Right lung (tissue), 2 donors: ENCODE measurements at regions not wholly inside any gene's neighbourhood (a gene's known extent, or its start where the extent isn't known, plus 50 kb on each side); places are given as distances from the start of the nearest gene placed in this dataset.

Experiments
- DNase-seq, 2 donors: peaks; one replicate each; pipeline ENCODE4 v3.0.0-alpha.2; 2013

DNA sequence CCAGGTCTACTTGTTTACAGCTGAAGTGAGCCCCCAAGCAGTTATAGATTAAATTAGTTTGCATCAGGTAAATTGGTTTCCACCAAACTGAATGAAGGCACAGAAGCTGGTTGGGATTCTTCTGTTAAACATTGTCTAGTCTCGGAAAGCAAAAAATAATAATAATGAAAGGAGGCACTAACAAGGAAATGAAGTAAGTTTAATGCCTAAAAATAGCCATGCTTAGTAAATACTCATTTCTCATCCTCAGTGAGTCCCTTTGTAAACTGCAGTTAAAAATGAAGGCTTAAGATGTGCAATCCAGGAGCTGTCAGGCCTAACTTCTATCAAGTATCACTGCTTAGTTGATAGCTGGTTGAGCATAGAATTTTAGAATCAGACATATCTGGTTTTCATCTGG, 113.5 kb downstream of the BTG1 start:
- no peak for DNase-seq

DNA sequence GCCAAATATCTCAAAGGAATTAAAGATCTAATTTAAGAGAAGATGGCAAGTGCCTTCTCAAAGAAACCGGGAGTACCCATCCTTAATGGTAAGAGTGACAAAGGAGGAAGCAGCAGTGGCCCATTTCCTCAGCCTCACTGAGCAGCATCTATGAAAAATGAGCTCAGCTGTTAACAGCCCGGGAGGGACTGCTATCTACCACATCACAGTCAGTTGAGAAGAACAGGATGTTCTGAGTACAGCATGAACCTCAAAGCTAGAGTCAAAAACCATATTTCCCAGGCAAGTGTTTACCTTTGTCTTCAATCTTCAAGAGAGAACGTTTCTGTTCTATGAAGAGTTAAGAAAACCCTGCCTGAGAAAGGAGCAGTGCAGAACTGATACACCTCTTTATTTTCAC, 115.0 kb downstream of the BTG1 start:
- DNase-seq: no peak

DNA sequence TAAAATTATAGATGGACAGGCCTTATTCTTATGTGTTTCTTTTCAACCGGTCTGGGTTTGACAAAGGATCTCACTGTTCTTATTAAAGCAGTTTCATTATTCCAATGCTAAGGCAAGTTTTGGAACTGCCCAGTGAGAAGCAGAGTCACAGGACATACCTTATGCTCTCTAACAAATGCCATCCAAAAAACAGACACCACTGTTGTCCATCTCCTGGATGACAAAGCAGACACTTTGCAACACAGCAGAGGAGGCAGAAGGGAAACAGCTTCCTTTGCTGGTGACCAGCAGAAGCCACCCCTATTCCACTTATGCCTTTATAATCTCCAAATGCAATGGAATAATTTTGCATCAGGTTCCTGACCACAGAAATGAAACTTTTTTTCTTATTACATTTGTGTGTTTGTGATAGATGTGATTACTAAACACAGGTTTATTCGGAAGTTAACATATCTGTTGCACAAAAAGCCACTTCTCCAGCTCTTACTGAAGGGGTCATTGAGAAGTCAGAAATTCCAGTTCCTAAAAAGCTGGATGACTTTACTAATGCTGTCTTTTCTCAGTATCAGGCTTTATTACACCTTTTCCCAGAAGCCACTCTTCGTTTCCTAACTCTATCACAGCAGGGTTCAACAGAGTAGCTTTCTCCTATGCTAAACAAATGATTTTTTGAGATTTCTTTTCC, 115.6 kb downstream of the BTG1 start:
- DNase-seq: no peak

DNA sequence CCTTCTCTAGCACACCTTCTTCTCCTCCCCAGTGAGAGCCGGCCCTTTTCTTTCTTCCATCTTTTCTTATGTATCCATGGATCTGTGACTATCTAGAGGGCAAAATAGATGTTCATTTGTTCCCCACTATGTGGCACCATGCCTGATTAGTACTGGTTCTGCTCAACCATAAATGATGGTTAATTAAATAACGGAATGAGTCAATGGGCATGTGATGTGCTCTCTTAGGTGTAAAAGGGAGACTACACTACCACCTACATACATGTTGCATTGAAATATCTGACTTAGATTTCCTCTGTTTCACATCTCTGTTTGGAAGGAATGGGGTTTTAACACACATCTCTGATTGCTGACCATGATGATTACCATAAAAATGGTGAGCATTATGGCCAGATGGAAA, 116.5 kb downstream of the BTG1 start:
- no peak for DNase-seq

DNA sequence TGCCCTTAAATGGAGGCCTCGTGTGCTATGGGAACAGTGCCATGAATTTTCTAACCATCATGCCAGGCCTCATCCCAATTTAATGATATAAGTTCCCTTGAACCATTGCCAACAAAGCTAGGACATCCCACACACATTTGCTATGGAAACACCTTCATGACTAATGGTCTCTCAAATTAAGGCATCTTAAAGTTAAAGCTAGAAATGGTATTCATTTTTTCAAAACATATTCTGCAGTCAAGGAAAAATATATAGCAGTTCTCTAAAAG, 117.3 kb downstream of the BTG1 start:
- no peak for DNase-seq

DNA sequence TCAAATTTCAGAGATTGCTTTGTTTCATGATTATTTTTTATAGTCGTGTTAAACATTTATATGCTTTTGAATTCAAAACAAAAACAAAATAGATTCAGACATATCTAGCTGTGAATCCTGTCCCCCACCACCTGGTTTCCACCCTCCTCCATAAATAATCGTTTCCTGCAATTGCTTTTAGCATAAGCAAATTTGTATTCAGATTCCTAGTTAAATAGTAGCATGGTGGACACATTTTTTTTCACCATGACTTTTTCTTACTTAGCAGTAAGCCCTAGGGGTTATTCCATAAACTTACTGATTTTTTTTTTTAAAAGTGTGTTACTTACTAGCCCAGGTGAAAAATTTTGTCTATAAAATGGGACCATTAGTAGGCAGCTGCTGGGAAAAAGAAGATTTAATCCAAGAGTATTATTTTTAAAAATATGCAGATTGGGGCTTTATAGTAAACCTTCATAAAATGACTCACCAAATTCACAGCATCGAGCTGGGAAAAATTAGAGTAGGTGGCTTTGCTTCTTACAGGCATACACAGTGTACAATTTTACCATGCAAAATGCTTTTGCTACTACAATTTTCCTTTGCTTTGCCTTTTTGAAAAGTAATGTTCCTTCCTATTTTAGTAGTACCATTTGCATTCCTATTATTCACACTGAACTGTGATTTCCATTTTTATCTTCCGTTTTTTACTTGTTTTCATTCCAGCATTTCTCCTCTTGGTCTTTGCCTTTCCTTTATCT, 117.8 kb downstream of the BTG1 start:
- no peak for DNase-seq

DNA sequence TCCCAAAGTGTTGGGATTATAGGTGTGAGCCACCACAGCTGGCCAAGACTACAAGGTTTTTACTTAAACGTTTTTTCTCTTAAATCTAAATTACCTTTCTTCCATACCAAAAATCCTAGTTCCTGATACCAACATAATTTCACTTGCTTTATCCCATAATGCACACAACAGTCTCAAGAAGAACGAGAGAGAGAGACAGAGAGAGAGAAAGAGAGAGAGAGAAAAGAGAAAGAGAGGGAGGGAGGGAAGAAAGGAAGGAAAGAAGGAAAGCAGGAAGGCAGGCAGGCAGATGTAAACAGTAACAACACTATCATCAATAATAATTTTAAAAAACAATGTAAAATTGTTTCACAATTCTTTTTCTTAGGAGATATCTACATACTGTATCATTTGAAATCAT, 118.4 kb downstream of the BTG1 start:
- DNase-seq: no peak

DNA sequence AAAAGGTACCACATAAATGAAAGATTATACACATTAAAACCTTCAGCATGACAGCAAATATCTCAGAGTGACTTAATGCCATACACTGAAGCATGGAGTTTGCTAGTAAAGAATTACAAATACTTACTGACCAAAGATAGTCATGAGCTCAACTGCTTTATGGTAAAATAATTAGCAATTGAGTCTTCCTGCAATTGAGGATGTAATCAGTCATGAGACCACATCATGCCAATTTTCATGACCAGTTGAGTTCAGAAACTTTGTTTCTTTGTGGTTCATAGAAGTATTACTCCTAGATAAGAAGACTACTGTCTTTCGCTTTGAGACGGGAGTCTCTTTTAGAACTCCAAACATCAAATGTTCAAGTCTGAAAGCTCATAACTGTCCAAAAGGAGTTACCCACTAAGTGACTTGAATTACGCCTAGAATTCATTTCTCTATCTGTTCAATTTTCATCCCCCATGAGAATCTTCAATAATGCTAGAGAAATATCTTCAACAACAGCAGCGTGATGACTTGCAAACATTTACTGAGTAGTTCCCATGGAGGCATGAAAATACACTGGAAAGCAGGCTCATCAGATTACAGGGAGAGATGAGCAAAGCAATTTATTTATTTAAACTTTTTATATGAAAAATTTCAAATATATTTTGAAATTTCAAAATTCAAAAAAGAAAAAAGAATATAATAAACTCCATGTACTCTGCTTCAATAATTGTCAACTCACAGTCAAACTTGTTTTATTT, 120.0 kb downstream of the BTG1 start:
- no peak for DNase-seq

DNA sequence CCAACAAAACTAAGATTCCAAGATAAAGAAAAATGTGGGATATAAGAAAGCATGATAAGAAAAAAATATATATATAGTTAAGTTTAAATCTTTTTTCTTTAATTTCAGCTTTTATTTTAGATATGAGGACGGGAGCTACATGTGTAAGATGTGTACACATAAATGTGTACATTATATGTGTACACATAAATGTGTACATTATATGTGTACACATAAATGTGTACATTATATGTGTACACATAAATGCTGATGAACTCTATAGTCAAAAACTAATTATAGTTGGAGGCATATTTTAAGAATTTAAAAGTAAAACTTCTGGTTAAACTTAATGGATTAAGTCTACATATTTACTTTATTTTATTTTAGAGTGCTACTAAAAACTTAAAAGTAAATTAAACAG, 123.6 kb downstream of the BTG1 start:
- DNase-seq: no peak

DNA sequence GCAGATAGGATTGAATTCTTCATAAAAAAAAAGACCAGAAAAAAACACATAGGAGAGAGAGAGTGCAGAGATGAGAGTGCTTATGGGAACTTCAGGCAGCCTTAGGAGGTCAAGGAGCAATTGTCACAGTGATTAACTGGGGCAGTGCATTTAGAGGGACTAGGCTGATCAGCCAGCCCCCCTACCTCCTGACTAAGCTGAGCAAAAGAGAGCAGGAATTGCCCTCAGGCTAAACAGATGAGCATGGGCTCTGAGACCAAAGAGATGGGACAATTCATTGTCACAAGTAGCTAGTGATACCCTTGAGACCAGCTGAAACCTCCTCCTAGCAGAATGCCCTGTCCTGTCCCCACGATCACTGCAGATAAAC, 124.0 kb downstream of the BTG1 start:
- DNase-seq: no peak

DNA sequence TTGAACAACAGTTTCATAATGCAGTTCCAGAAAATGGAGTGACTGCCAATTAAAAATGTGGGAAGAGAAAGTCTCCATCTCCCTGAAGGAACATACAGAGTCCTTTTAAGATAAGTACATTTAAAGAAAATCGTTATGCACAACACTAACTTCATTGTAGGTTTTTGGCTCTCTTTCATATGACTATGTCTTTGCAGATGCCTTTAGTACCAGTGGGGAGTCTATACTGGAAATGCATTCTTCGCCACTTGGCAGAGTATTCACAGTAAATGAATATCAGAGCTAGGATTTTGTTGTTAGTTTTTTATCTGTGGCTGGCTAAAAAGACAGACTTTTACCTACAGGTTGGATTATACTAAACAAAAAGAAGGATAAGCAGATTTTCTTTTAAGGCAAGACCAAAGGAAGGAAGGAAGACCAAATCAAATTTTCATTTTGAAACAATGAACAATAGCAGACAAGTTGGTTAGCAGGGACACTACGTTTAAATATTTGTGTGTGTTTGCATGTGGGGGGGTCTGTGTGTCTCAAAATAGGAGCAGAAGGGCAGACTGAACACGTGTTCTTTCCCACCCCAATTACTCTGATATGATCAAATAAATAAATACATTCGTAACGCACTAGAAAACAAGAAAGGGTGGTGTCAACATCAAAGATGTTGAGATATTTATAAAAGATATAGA, 124.5 kb downstream of the BTG1 start:
- no peak for DNase-seq

DNA sequence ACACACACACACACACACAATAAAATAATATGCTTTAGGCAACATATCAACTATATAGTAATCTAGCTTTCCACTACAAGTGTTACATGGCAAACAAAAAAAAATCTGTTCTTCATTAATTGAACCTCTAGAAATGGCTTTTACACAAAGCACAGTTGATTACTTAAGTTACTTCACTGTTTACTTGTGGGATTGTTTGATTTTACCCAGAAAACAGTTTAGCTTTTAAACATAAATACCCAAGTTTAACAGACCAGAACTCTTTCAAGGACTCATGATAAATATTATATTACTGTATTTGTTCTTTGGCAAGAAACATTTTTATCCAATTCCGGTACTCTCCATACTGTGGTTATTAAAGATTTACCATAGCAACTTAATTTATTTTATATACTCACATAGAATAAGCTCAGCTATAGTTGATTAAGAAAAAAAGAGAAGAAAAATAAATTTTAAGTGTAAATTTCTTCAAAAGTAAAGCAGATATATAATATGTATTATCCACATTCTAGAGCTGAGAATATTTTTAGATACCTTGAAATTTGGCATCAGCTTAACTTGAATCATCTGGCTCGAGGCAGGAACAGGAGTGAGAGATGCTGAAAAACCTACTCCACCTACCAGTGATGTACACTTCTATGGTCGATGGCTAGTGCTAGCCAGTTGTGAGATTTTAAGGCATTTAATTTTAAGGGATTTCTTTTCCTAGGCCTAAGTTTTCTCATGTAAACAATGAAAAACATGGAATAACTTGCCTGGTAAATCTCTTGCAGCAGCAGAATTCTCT, 126.0 kb downstream of the BTG1 start:
- no peak for DNase-seq

DNA sequence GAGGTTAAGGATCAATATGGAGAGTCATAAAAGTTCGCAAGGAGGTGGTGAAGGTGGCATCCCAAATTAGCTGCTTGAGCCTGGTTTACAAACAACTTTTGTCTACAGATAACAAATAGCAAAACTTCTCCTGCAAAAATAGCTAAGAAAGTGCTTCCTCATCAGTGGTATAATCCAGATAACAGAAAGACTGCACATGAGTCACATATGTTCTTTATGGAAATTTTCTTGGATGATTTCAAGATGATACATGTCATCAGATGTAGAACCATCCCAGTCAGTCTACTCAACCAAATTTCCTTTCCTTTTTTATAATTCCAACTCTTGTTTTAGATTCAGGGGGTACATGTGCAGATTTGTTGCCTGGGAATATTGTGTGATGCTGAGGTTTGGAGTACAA, 133.0 kb downstream of the BTG1 start:
- no peak for DNase-seq

DNA sequence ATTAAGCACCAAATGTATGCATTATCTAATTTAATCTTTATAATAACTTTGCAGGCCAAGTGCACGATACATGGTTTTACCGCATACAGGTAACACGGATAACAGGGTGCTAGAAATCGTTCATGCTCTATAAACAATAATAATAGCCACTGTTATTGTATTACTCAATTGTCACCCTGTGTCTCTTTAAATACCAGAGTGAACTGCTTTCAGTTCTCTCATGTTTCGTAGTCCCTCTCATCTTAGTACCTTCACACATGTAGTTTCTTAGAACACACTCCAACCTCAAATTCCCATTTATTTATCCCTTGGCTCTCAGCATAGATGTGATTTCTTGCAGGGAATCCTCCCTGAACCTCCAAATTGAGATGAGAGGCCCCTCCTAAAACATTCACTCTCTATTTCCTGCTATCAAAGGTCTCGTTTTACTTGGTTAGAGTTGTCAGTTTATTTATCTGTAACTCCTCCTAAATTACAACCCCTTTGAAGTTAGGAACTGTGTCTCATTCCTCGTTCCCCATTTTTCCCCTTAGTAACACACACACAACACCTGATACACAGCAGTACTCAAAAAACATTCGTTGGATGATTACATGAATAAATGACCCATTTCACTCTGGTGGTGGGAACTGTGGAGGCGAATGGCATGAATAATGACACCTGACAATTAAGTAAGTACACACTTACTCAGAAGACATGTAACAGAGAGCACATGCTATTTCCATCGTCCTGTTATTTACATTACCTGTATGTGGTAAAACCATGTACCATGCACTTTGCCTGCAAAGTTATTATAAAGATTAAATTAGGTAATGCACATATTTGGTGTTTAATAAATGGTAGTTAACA, 134.6 kb downstream of the BTG1 start:
- DNase-seq: no peak

DNA sequence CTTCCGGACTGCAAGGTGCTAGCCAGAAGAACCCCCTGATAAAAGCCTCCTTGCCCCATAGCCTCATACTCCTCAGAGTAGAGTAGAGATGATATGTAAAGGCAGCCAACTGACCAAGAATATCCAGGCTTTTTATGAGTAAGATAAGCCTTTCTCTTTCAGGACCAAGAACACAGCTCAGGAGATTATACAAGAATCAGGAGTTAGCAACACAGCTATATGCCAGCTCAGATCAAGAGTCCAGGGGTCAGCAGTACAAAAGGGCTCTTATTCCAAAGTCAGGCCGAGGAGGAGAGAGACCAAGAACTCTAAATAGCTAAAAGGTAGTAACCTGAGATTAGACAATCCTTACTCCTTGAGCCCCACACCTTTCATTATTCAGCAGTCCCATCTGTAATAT, 135.3 kb downstream of the BTG1 start:
- DNase-seq: no peak

DNA sequence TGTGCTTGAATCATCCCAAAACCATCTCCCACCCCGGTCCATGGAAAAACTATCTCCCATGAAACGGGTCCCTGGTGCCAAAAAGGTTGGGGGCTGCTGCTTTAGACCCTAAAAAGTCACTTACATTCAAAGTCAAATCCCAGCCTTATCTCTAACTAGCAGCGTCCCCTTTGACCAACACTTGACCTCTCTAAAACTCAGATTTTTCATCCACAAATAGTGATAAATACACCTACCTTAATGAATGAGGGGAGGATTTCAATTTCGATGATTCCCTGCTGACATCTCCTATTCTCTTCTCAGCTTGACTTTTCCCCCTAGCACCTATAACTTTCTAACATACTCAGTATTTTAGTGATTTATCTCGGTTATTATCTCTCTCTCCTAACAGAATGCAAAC, 137.3 kb downstream of the BTG1 start:
- DNase-seq: no peak

DNA sequence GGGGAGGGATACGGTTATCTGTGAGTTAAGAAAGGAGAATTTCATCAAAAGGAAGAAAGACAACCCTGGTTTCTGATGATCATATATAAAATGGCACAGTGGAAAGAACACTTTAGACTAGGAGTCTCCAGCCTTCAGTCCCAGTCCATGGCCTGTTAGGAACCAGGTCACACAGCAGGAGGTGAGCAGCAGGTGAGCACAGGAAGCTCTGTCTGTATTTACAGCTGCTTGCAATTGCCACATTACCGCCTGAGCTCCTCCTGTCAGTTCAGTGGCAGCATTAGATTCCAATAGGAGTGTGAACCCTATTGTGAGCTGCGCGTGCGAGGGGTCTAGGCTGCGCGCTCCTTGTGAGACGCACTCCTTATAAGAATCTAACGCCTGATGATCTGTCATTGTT, 137.9 kb downstream of the BTG1 start:
- DNase-seq: no peak

DNA sequence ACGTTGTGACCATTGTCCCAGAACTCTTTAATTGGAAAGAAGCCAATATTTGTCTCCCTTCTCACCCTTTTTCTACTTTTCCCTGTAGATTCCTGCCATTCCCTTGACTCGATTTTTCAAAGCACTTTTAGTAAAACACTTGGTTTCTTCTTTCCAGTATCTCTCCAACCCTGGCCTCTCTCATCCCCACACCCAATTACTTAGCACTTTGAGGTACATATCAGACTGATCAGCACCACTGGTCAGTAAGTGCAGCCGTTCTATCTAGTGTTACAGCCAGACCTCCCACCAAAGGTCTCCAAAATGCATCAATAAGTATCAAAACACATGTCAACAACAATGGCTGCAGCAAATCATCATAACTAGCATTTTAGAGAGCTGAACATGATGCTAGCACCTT, 141.9 kb downstream of the BTG1 start:
- no peak for DNase-seq

DNA sequence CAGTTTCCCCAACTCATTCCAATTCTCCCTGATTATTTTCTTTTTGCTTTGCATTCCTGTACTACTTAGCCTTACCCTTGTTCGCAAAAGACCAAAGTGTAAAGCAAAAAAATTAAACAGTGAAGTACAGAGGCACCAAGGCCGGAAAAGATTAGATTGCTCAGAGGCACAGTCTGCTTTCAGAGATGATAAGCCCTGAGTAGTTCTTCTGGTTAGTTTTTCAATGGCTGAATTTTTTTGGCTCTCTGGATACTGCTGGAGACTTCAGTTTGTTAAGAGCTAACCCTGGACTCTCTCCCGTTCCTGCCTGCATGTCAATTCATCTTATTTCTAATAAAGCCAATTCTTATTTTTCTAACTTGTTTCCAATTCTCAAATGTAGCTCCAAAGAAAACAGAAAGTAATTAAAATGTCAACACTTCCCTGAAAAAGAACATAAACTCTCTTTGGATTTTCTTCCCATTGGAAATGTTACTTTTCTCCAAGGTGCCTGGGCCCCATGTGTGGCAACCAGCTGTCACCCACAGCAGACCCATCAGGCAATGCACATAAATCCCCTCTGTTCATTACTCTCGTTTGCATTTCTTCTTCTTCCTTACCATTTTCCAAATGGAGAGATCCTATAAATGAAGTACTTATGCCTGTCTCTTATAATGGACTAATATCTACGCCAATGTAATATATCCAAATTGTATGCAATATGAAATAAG, 142.8 kb downstream of the BTG1 start:
- DNase-seq: no peak

DNA sequence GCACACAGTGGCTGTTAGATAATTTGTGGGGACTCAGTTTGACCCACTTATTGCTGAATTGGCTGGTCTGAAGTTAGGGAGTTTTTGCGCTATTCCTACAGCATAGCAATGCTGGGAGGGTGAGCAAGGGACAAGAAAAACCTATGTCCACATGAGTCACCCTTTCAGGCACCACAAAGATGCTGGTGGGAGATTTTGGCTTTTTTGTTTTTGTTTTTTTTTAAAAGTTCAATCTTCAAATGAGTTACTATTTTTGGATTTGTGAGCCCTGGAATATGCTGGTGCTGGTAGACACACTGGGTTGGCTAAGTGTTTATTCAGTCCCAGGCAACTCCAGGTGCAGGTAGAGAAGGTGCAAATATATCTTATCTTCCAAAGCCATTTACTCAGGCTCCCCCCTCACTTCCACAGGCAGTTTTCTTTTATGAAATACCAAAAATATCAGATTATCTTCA, 143.4 kb downstream of the BTG1 start:
- DNase-seq: no peak
